ENCODE measurements at regions not wholly inside any gene's neighbourhood (a gene's known extent, or its start where the extent isn't known, plus 50 kb on each side); places are given as distances from the start of the nearest gene placed in this dataset.

DNA sequence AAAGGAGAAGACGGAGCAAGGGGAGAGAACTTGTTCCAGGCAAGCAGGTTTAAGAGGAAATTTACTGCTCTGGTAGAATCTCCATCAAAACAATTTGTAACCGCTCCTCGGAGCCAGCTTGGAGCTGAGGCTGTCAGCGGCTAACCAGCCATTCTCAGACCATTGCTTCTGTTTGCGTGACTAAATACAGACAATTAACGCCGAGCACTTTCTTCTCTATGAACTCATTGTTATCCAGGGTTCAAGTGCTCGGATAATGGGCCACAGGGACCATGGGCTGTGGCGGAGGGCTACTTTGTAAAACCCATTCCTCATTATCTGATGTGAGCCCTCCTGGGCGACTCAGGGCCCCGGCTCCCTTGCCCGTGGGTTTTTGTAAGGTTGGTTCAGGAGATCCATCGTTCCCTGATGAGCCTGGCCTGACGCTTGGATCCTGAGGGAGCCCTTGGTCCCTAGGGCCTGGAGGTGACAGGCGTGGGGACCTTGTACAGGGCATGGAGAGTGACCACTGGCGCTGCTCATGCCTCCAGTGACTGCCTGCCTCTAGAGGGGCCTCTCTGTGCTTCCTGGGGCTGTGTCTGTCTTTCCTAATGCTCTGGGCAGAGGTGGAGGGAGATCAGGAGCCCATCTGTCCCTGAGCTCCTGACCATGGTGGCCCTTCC, 61.5 kb upstream of the ZNF536 start:
- TF ChIP-seq CTCF (conservative IDR thresholded peaks at IDR 0.05; ENCODE audit: low read depth, low read length) = no peak
- no peak for TF ChIP-seq EZH2 (IDR thresholded peaks at IDR 0.05; ENCODE audit: borderline replicate concordance, low read depth, low read length, poor library complexity, severe bottlenecking)
